ENCODE measurements at regions not wholly inside any gene's neighbourhood (a gene's known extent, or its start where the extent isn't known, plus 50 kb on each side); places are given as distances from the start of the nearest gene placed in this dataset.

DNA sequence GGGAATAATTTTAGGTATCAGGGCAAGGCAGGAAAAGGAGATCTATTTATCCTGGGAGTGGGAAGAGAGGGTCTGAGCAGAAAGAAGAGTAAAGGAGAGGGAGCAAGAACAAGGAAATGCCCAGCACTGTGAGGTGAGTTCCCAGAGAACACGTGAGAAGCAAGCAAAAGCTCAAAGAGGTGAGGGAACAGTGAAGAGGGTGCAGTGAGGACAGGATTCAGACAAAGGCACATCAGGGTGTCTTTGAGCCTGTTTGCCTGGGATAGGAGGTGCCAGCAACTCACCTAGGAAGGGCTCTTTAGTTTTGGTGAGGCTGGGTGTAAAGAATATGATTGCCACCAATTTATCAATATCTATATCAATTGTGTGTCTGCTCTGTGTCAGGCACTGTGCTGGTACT, 88.9 kb upstream of the NRXN3 start:
- intact Hi-C loops (cut with DNase I), result no loop called here
- no peaks in the 10 kb centered on the region for H3K36me3 ChIP-seq (replicated peaks in 1 of 2)
- H3K27me3 ChIP-seq, result no peaks in the 10 kb centered on the region
- TF ChIP-seq POLR2A (IDR thresholded peaks at IDR 0.05) (no peak), CTCF (IDR thresholded peaks at IDR 0.05) (no peak)
- H3K27ac ChIP-seq, result no peak overlapping the region
- no peaks in the 10 kb centered on the region for H3K4me1 ChIP-seq (replicated peaks in 1 of 2)
- 13 to 31% (median 24%) methylated on average over 1 of the region's 1 CpG for WGBS, 4 donors
- no peaks in the 10 kb centered on the region for H3K9me3 ChIP-seq (replicated peaks in 1 of 3)
- H3K4me3 ChIP-seq, result no peak overlapping the region
- DNase-seq, result no peak

DNA sequence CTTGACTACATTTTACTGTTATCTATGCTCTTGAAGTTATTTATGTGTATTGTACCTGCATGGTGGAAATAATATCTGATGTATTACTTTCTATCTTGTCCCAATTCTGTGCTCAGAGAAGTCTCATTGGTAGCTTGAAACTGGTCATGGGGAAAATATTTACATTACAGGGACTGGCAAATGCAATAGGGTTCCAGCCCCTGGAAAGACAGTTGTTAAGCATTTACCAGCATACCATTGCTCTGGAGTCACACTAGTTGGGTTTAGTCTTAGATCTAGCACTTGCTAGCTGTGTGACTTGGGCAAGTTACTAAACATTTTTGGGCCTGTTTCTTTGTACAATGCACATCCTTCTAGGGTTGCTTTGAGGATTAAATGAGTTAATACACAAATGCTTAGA, 86.3 kb upstream of the NRXN3 start:
- H3K27ac ChIP-seq, result no peak overlapping the region
- DNase-seq, result no peak
- H3K27me3 ChIP-seq, result no peaks in the 10 kb centered on the region
- H3K36me3 ChIP-seq (replicated peaks in 1 of 2), result no peaks in the 10 kb centered on the region
- no peaks in the 10 kb centered on the region for H3K4me1 ChIP-seq (replicated peaks in 1 of 2)
- H3K9me3 ChIP-seq (replicated peaks in 1 of 3), result no peaks in the 10 kb centered on the region
- H3K4me3 ChIP-seq, result no peak overlapping the region
- intact Hi-C loops (cut with DNase I), result no loop called here
- TF ChIP-seq POLR2A (IDR thresholded peaks at IDR 0.05) (no peak), CTCF (IDR thresholded peaks at IDR 0.05) (no peak)

- H3K27me3 ChIP-seq, result no peaks in the 10 kb centered on the region
- H3K4me1 ChIP-seq (replicated peaks in 1 of 2), result no peaks in the 10 kb centered on the region
- no peak for DNase-seq
- intact Hi-C loops (cut with DNase I), result no loop called here
- no peaks in the 10 kb centered on the region for H3K36me3 ChIP-seq (replicated peaks in 1 of 2)
- H3K27ac ChIP-seq, result no peak overlapping the region
- 44 to 62% (median 57%) methylated on average over 4 of the region's 4 CpGs for WGBS, 4 donors
- no peak overlapping the region for H3K4me3 ChIP-seq
- no peaks in the 10 kb centered on the region for H3K9me3 ChIP-seq (replicated peaks in 1 of 3)
- TF ChIP-seq CTCF (IDR thresholded peaks at IDR 0.05) (no peak), POLR2A (IDR thresholded peaks at IDR 0.05) (no peak)
Observed at GRCh38 chr14:78086342-78086741, 83.8 kb upstream of the NRXN3 start.

GRCh38 chr14:78088916-78089315, 81.3 kb upstream of the NRXN3 start:
- no peak for DNase-seq
- TF ChIP-seq POLR2A (IDR thresholded peaks at IDR 0.05), result no peak
- no peak for TF ChIP-seq CTCF (IDR thresholded peaks at IDR 0.05)
- H3K4me1 ChIP-seq (replicated peaks in 1 of 2), result no peaks in the 10 kb centered on the region
- H3K36me3 ChIP-seq (replicated peaks in 1 of 2), result no peaks in the 10 kb centered on the region
- no peak overlapping the region for H3K27ac ChIP-seq
- H3K4me3 ChIP-seq, result no peak overlapping the region
- H3K27me3 ChIP-seq, result no peaks in the 10 kb centered on the region
- 61 to 77% (median 69%) methylated on average over 3 of the region's 3 CpGs for WGBS, 4 donors
- H3K9me3 ChIP-seq (replicated peaks in 1 of 3), result no peaks in the 10 kb centered on the region
- intact Hi-C loops (cut with DNase I), result no loop called here

All from adrenal gland (tissue), 9 donors.